B cell (primary cell): ENCODE measurements at regions not wholly inside any gene's neighbourhood (a gene's known extent, or its start where the extent isn't known, plus 50 kb on each side); places are given as distances from the start of the nearest gene placed in this dataset.

ENCODE experiments used
- CTCF ChIP-seq: fragments of 200-600 bp; IDR thresholded peaks from one replicate; pipeline ENCODE4 v1.8.0; 2022; ENCODE audit warnings: antibody characterized with exemption, mild to moderate bottlenecking
- EZH2 ChIP-seq: IDR thresholded peaks from 2 replicates; pipeline ENCODE4 v1.6.1; 2012; ENCODE audit warnings: borderline replicate concordance, low read depth, mild to moderate bottlenecking, moderate library complexity, low read length; ENCODE audit not compliant: insufficient read depth, poor library complexity, severe bottlenecking

- no peak for TF ChIP-seq CTCF
- no peak for TF ChIP-seq EZH2
Measured at GRCh38 chr7:153529651-153530165, 522.5 kb upstream of the DPP6 start.
